ENCODE measurements at regions not wholly inside any gene's neighbourhood (a gene's known extent, or its start where the extent isn't known, plus 50 kb on each side); places are given as distances from the start of the nearest gene placed in this dataset.

DNA sequence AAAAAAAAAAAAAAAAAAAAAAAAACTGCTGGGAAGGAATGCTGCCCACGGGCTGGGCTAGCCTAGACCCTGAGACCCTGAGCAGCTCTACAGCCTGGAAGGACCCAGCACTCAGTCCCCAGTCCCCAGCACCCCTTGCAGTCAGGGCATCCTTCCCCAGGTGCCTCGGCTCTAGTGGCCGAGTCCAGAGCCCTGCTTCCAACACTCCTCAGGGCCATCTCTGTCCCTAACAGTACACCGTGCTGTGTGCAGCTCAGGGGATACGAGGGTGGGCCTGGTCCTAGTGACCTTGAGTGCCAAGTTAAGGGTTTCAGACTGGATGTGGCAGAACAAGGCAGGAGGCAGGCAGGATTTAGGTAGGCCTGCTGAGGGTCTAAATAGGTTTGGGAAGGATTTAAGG lies 50.2 kb upstream of the LRP8 start:
- TF ChIP-seq, protein P1, sequence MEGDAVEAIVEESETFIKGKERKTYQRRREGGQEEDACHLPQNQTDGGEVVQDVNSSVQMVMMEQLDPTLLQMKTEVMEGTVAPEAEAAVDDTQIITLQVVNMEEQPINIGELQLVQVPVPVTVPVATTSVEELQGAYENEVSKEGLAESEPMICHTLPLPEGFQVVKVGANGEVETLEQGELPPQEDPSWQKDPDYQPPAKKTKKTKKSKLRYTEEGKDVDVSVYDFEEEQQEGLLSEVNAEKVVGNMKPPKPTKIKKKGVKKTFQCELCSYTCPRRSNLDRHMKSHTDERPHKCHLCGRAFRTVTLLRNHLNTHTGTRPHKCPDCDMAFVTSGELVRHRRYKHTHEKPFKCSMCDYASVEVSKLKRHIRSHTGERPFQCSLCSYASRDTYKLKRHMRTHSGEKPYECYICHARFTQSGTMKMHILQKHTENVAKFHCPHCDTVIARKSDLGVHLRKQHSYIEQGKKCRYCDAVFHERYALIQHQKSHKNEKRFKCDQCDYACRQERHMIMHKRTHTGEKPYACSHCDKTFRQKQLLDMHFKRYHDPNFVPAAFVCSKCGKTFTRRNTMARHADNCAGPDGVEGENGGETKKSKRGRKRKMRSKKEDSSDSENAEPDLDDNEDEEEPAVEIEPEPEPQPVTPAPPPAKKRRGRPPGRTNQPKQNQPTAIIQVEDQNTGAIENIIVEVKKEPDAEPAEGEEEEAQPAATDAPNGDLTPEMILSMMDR (IDR thresholded peaks at IDR 0.05; ENCODE audit: insufficient read depth, low read depth, low read length, missing control alignments) = no peak
- no peak for DNase-seq (ENCODE audit: low read depth)
- H3K4me3 ChIP-seq (ENCODE audit: low read length) = no peak overlapping the region

DNA sequence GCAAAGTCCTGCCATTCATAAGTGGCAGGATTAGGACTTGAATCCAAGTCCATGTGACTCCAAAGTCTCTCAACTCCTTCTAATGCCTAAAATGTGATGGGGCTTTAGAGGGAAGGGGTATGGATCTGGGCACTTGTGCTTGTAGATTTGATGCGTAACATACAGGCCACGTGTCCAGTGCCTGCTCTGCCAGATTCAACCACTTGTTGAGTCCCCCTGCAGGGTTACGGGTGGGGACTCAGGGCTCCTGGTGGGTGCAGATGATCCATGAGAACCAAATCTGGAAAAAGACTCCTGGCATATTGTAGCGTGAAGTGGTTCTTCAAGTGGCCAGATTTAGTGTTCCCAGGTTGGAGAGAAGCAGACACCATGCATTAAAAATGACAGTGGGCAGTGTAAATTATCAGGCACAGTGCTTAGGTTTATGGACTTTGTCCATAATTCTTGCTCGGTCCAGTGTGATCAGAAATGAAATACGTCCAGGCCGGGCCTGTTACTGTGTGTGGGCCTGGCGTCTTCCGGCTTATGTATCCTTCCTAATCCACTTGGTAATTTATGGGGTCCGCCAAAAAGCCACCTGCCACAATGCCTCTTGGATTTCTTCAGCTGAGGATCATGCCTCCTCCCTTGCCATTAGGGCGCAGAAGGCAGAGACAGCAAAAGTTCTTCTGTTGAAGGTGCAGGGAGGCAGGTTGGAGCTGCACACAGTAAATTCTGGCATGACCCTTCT lies 51.2 kb upstream of the LRP8 start:
- no peak for DNase-seq (ENCODE audit: low read depth)
- TF ChIP-seq, protein P1 (IDR thresholded peaks at IDR 0.05; ENCODE audit: insufficient read depth, low read depth, low read length, missing control alignments) = no peak
- H3K4me3 ChIP-seq (ENCODE audit: low read length) = no peak overlapping the region

DNA sequence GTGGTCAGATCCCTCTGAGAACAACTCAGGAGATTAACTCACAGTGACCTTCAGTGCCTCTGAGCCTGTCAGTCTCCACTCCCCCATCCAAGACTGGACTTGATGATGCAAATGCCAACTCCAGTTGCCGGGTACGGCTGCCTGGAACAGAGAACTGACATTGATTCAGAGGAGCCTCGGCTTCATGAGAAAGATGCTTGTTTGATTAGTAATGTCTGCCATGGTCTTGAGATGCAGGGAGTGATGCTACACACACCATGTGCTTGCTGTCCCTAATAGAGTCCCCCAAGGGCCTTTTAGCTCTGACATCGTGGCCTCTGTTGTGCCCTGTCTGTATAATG lies 51.8 kb upstream of the LRP8 start:
- H3K4me3 ChIP-seq (ENCODE audit: low read length) = no peak overlapping the region
- no peak for DNase-seq (ENCODE audit: low read depth)
- TF ChIP-seq, protein P1 (IDR thresholded peaks at IDR 0.05; ENCODE audit: insufficient read depth, low read depth, low read length, missing control alignments) = no peak

DNA sequence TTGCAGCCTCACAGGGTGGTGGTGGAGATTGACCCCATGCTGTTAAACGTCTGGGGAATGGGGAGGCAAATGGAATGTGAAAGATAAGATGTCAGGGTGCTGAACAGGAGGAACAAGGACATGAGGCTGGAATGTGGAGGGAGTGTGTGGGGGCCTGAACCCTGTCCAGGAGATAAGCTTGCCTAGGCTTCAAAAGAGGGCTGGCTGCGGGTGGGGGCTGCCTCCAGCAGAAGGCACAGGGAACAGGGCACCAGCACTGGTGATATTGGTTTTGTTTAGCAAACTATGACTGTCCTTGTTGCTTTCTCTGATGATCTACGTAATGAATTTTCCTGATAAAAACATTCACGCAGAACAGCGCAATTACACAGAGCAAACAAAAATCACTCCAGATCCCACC lies 52.4 kb upstream of the LRP8 start:
- TF ChIP-seq, protein P1 (IDR thresholded peaks at IDR 0.05; ENCODE audit: insufficient read depth, low read depth, low read length, missing control alignments) = no peak
- no peak overlapping the region for H3K4me3 ChIP-seq (ENCODE audit: low read length)
- DNase-seq (ENCODE audit: low read depth) = no peak

DNA sequence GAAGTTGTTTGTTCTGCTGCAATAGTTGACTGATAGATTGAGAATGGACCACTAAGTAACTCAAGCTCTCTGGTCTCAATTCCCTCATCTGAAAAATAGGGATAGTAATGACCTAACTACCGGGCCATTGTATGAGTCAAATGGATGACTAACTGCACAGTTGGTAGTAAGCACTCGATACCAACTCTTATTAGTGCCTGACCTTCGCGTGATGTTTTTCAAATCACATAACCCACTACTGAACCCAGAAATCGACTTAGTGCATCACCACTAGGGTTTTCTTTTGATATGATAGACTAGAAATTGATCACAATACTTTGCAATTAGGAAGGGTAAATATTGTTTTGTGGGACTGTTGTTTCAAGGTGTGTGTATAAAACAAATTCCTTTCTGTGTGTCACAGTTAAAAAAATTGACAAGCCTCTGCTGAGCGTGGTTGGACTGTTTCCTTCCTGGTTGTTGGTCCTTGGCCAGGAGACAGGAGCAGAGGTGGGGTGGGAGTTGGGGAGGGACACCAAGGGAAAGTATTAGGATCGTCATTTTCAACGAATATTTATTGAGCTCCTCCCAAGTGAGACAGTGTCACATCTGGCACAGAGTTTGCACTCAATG lies 54.0 kb upstream of the LRP8 start:
- H3K4me3 ChIP-seq (ENCODE audit: low read length) = no peak overlapping the region
- TF ChIP-seq, protein P1 (IDR thresholded peaks at IDR 0.05; ENCODE audit: insufficient read depth, low read depth, low read length, missing control alignments) = no peak
- DNase-seq (ENCODE audit: low read depth) = peak; percentile 86

DNA sequence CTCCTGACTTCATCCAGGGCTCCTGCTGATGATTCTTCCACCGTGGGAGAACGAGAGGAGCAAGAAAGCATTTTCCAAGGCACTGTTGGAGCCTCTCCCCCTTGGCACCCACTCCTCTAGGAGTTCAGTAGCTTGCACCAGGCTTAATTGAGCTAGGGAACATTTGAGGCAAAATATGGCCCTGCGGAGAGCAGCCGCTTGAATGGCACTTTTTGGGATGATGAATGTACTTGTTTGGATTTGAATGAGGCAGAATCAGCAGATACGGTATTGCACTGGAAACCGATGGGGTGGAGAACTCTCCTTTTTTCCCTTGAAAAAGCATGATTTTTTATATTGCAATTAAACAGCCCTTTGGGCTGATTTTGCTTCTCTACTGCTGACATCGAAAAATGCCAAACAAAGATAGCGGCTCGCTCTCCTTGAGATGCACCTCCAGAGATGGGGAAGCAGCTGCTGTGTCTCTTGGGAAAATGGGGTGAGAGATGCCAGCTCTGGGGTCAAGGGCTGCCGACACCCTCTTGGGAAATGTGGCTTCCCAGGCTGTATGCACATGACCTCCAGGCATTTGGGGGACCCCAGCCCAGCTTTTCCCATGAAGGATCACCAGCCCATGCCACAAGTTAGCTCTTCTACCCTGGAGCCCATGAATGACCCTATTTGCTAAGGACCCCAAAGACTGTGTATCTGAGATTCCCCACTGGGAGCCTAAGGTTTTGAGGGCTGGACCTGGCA lies 55.4 kb upstream of the LRP8 start:
- no peak overlapping the region for H3K4me3 ChIP-seq (ENCODE audit: low read length)
- DNase-seq (ENCODE audit: low read depth) = no peak
- TF ChIP-seq, protein P1 (IDR thresholded peaks at IDR 0.05; ENCODE audit: insufficient read depth, low read depth, low read length, missing control alignments) = no peak

All from epithelial cell of esophagus (primary cell).